SU-DHL-6 (cell line): ENCODE measurements at regions not wholly inside any gene's neighbourhood (a gene's known extent, or its start where the extent isn't known, plus 50 kb on each side); places are given as distances from the start of the nearest gene placed in this dataset.

Source experiments
- H2AFZ ChIP-seq: fragments of 200-600 bp; sonication (generic); 2 replicates; pipeline ENCODE4 v1.6.1; 2014; ENCODE audit warnings: low read depth, mild to moderate bottlenecking, moderate library complexity, mixed read lengths, antibody characterized with exemption, low read length; ENCODE audit not compliant: severe bottlenecking
- H3F3A ChIP-seq: fragments of 200-600 bp; shearing (Covaris generic); 2 replicates; pipeline ENCODE4 v1.6.0; 2016; ENCODE audit warnings: antibody characterized with exemption, mild to moderate bottlenecking; ENCODE audit not compliant: insufficient read depth
- H3K27ac ChIP-seq: fragments of 200-600 bp; sonication (generic); 2 replicates; pipeline ENCODE4 v1.5.1; 2016; ENCODE audit warnings: low read depth, mild to moderate bottlenecking, low read length, moderate library complexity, mixed read lengths
- H3K27me3 ChIP-seq: fragments of 200-600 bp; sonication (generic), shearing (Covaris generic); 2 replicates; pipeline ENCODE4 v1.6.0; 2014; ENCODE audit warnings: mild to moderate bottlenecking, low read length
- H3K36me3 ChIP-seq: fragments of 200-600 bp; sonication (generic); 2 replicates; pipeline ENCODE4 v1.6.1; 2014; ENCODE audit warnings: mild to moderate bottlenecking, low read length, mixed read lengths
- H3K4me2 ChIP-seq: fragments of 300-600, 200-600 bp; shearing (Covaris generic), sonication (generic); 2 replicates; pipeline ENCODE4 v1.6.0; 2014; ENCODE audit warnings: low read length, low read depth, mild to moderate bottlenecking; ENCODE audit not compliant: poor library complexity, severe bottlenecking
- H3K4me3 ChIP-seq: fragments of 200-600 bp; sonication (generic); 2 replicates; pipeline ENCODE4 v1.5.1; 2014; ENCODE audit warnings: antibody characterized with exemption, low read length, mild to moderate bottlenecking, mixed read lengths; ENCODE audit not compliant: insufficient read depth, poor library complexity, severe bottlenecking
- H3K79me2 ChIP-seq: fragments of 200-600 bp; sonication (generic); 2 replicates; pipeline ENCODE4 v1.6.1; 2014; ENCODE audit warnings: mild to moderate bottlenecking, low read length, moderate library complexity; ENCODE audit not compliant: insufficient read depth
- H3K9ac ChIP-seq: fragments of 200-600 bp; sonication (generic); 2 replicates; pipeline ENCODE4 v1.7.0; 2014; ENCODE audit warnings: mild to moderate bottlenecking, low read length
- H3K9me2 ChIP-seq: fragments of 200-600 bp; sonication (generic); replicated peaks from 2 replicates; pipeline ENCODE4 v1.6.1; 2014; ENCODE audit warnings: low read length; ENCODE audit not compliant: insufficient read depth
- H3K9me3 ChIP-seq: fragments of 200-600 bp; sonication (generic); 2 replicates; pipeline ENCODE4 v1.6.1; 2014; ENCODE audit warnings: low read length, mixed read lengths; ENCODE audit not compliant: insufficient read depth
- H4K20me1 ChIP-seq: fragments of 200-600 bp; sonication (generic); 2 replicates; pipeline ENCODE4 v1.6.1; 2014; ENCODE audit warnings: low read depth, mild to moderate bottlenecking, antibody characterized with exemption, low read length, moderate library complexity, mixed read lengths
- EZH2phosphoT487 ChIP-seq: fragments of 200-600 bp; sonication (generic), shearing (Covaris generic); conservative IDR thresholded peaks from 2 replicates; pipeline ENCODE4 v1.6.1; 2018; ENCODE audit warnings: mild to moderate bottlenecking, antibody characterized with exemption, low read length, moderate library complexity, mixed read lengths
- TF ChIP-seq, protein P1 (sequence below): fragments of 200-600 bp; sonication (generic); IDR thresholded peaks from one replicate; pipeline ENCODE4 v1.5.1; 2017; ENCODE audit warnings: antibody characterized with exemption, mild to moderate bottlenecking, low read length, moderate library complexity; ENCODE audit not compliant: insufficient read depth, poor library complexity, severe bottlenecking

DNA sequence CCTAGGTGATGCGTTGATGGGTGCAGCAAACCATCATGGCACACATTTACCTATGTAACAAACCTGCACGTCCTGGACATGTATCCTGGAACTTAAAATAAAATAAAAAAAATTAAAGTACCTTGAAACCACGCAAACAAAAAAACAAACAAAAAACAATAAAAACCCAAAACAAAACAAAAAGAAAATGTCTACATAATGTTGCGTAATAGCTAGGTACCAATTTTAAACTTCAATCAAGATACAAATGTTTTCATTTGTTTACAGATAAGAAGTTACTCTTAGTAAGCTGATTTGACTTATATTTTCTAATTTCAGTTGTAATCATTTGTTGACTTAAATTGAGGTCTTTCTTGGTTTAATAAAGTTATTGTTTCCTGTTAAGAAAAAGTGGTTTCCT is 349.6 kb upstream of the KCNMB2 start:
- Histone ChIP-seq H3K27me3 (no peaks in the 10 kb centered on the region), H3K79me2 (no peaks in the 10 kb centered on the region), H3K27ac (no peak overlapping the region), H4K20me1 (no peaks in the 10 kb centered on the region), H3K9me3 (no peaks in the 10 kb centered on the region), H3K36me3 (no peaks in the 10 kb centered on the region), H3K9me2 (no peaks in the 10 kb centered on the region), H3K4me2 (no peak overlapping the region), H3F3A (no peaks in the 10 kb centered on the region), H3K4me3 (no peak overlapping the region), H2AFZ (no peak overlapping the region), H3K9ac (no peak overlapping the region)
- TF ChIP-seq, protein P1, sequence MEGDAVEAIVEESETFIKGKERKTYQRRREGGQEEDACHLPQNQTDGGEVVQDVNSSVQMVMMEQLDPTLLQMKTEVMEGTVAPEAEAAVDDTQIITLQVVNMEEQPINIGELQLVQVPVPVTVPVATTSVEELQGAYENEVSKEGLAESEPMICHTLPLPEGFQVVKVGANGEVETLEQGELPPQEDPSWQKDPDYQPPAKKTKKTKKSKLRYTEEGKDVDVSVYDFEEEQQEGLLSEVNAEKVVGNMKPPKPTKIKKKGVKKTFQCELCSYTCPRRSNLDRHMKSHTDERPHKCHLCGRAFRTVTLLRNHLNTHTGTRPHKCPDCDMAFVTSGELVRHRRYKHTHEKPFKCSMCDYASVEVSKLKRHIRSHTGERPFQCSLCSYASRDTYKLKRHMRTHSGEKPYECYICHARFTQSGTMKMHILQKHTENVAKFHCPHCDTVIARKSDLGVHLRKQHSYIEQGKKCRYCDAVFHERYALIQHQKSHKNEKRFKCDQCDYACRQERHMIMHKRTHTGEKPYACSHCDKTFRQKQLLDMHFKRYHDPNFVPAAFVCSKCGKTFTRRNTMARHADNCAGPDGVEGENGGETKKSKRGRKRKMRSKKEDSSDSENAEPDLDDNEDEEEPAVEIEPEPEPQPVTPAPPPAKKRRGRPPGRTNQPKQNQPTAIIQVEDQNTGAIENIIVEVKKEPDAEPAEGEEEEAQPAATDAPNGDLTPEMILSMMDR: no peak
- no peak for TF ChIP-seq EZH2phosphoT487

DNA sequence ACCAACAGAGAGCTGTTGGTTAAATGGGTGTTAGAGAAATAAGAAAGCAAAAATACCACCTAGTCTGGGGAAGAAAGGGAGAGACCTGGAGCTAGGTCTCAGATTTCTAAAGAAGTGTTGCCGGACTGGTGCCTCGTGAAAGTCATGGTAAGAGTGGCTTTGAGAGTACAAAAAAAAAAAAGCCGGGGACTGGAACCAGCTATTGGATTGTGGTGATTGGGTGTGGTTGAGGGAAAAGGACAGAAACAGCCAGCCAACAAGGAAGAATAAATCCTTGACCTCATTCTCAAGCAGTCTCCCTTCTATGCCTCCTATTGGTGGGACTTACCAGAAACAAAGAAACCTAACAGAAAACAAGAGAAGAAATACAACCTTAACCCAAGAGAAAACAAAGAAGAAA is 346.4 kb upstream of the KCNMB2 start:
- Histone ChIP-seq H2AFZ (no peak overlapping the region), H3K27me3 (no peaks in the 10 kb centered on the region), H3K9ac (no peak overlapping the region), H3K36me3 (no peaks in the 10 kb centered on the region), H3K4me3 (no peak overlapping the region), H3K79me2 (no peaks in the 10 kb centered on the region), H3K9me3 (no peaks in the 10 kb centered on the region), H4K20me1 (no peaks in the 10 kb centered on the region), H3K4me2 (no peak overlapping the region), H3K27ac (no peak overlapping the region), H3K9me2 (no peaks in the 10 kb centered on the region), H3F3A (no peaks in the 10 kb centered on the region)
- TF ChIP-seq, protein P1: no peak
- no peak for TF ChIP-seq EZH2phosphoT487

DNA sequence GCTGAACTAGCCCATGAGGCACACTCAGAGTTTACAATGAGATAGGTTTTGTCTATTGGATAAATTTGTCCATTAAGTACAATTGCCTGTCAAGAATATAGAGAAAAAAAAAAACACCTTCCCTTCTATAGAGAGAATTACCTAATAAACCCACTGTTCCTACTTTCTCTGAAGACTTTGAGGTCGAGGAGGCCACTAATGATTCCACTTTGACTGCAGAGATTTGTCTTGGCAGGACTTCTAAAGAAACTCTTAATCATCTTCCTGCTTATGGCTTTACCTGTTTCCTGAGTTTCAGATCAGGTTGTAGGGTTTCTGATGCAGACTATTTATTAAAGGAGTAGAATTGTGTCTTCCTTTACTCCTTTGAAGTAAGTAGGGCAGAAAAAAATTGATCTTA is 342.4 kb upstream of the KCNMB2 start:
- no peak overlapping the region for H2AFZ ChIP-seq
- H4K20me1 ChIP-seq: no peaks in the 10 kb centered on the region
- no peaks in the 10 kb centered on the region for H3K9me2 ChIP-seq
- no peaks in the 10 kb centered on the region for H3K79me2 ChIP-seq
- no peak overlapping the region for H3K4me3 ChIP-seq
- no peaks in the 10 kb centered on the region for H3K9me3 ChIP-seq
- no peaks in the 10 kb centered on the region for H3K36me3 ChIP-seq
- H3K9ac ChIP-seq: no peak overlapping the region
- no peak overlapping the region for H3K27ac ChIP-seq
- no peaks in the 10 kb centered on the region for H3F3A ChIP-seq
- TF ChIP-seq, protein P1: no peak
- TF ChIP-seq EZH2phosphoT487: no peak
- no peak overlapping the region for H3K4me2 ChIP-seq
- H3K27me3 ChIP-seq: no peaks in the 10 kb centered on the region

DNA sequence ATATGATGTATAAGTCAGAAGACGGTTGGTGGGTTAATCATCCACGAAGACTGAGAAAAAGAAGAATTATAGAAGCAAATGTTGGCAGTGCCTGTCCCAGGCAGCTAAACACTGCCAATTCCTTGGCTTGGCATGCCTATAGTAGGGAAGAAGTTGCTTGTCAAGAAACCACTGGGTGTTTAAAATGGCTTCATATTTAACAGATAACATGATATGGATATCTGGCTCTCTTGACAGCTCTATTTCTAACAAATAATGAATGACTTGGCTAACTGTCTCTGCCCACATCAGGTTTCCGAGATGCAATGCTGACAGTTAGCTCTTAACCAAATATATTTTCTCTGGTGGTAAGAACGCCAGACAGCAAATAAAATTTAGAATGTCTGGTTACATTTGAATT is 341.7 kb upstream of the KCNMB2 start:
- no peaks in the 10 kb centered on the region for H3K27me3 ChIP-seq
- H3K36me3 ChIP-seq: no peaks in the 10 kb centered on the region
- no peak overlapping the region for H3K4me2 ChIP-seq
- H2AFZ ChIP-seq: no peak overlapping the region
- H3K79me2 ChIP-seq: no peaks in the 10 kb centered on the region
- no peak overlapping the region for H3K4me3 ChIP-seq
- no peaks in the 10 kb centered on the region for H3K9me2 ChIP-seq
- H3K9ac ChIP-seq: no peak overlapping the region
- no peak overlapping the region for H3K27ac ChIP-seq
- no peaks in the 10 kb centered on the region for H3F3A ChIP-seq
- no peaks in the 10 kb centered on the region for H3K9me3 ChIP-seq
- no peaks in the 10 kb centered on the region for H4K20me1 ChIP-seq
- TF ChIP-seq, protein P1: no peak
- TF ChIP-seq EZH2phosphoT487: no peak
